ENCODE measurements at regions not wholly inside any gene's neighbourhood (a gene's known extent, or its start where the extent isn't known, plus 50 kb on each side); places are given as distances from the start of the nearest gene placed in this dataset.
A peak's percentile ranks its signal among the peaks of the same experiment; 100 is the strongest.
"Not testable (repeated sequence)": the region's sequence is repeated elsewhere in the genome, so short reads cannot be mapped to it uniquely, and the experiment has no call there.

DNA sequence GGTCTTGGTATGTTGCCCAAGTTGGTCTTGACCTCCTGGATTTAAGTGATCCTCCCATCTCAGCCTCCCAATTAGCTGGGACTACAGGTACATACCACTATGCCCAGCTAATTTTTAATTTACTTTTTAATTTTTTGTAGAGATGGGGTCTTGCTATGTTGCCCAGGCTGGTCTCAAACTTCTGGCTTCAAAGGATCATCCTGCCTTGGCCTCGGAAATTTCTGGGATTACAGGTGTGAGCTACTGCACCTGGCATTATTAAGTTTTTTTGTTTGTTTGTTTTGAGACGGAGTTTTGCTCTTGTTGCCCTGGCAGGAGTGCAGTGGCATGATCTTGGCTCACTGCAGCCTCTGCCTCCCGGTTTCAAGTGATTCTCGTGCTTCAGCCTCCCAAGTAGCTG lies 195.7 kb upstream of the HAAO start:
- H3K9ac ChIP-seq; H3K36me3 ChIP-seq (ENCODE audit: low read depth); in situ Hi-C loops (cut with MboI); H2AFZ ChIP-seq; H3K9me2 ChIP-seq (ENCODE audit: insufficient read depth); H3K27me3 ChIP-seq (replicated peaks; ENCODE audit: insufficient read depth); H3K27ac ChIP-seq; H3K4me3 ChIP-seq; DNase-seq; H3K4me2 ChIP-seq (ENCODE audit: unreplicated experiment); H3K79me2 ChIP-seq (ENCODE audit: insufficient read depth); H3K9me3 ChIP-seq (ENCODE audit: low read depth); H4K20me1 ChIP-seq (ENCODE audit: insufficient read depth): not testable (repeated sequence)
- WGBS, 2 experiments (ENCODE audit: low coverage in 1 of 2, low lambda C conversion rate in 2 of 2, missing lambda C conversion rate in 2 of 2) = 98% methylated on average over 4 of the region's 4 CpGs
- H3F3A ChIP-seq (ENCODE audit: insufficient read depth) = peaks cover 13% of the 10 kb centered on the region
- H3K4me1 ChIP-seq (ENCODE audit: insufficient read depth) = peaks cover 15% of the 10 kb centered on the region

GRCh38 chr2:42987112-42987922 lies 194.9 kb upstream of the HAAO start:
- H3K27ac ChIP-seq = peak overlapping the region; percentile 81
- TF ChIP-seq EZH2phosphoT487 (IDR thresholded peaks at IDR 0.05; ENCODE audit: insufficient read depth, low read depth) (peak; percentile 49; the same call in 1 of the 2 replicates), EZH2 (IDR thresholded peaks at IDR 0.05; ENCODE audit: insufficient read depth, poor library complexity, severe bottlenecking) (no peak)

DNA sequence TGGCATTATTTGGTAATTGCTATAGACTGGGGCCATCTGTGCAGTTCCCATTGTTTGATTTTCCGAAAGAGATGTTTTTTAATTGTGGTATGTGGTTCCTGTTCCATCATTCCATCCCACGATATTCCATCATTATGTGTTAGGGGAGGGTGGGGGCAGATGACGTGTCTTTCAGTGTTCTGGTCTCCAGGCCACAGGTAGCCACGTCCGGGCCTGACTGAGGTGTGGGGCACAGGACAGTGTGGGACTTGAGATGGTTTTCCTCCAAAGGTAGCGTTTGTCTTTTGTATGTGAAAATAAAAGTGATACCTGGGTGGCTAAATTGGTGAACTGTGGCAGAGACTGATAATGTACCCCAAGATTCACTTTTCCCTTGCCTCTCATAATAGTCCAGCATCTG lies 192.2 kb upstream of the HAAO start:
- Histone ChIP-seq H3K4me2 (ENCODE audit: unreplicated experiment) (no peak overlapping the region), H3K27ac (no peak overlapping the region), H3K79me2 (ENCODE audit: insufficient read depth) (no peaks in the 10 kb centered on the region), H3F3A (ENCODE audit: insufficient read depth) (peaks cover 13% of the 10 kb centered on the region), H2AFZ (no peak overlapping the region), H3K27me3 (replicated peaks; ENCODE audit: insufficient read depth) (no peaks in the 10 kb centered on the region), H3K9ac (no peak overlapping the region), H4K20me1 (ENCODE audit: insufficient read depth) (no peaks in the 10 kb centered on the region), H3K36me3 (ENCODE audit: low read depth) (no peaks in the 10 kb centered on the region), H3K9me3 (ENCODE audit: low read depth) (no peaks in the 10 kb centered on the region), H3K9me2 (ENCODE audit: insufficient read depth) (no peaks in the 10 kb centered on the region), H3K4me1 (ENCODE audit: insufficient read depth) (peaks cover 15% of the 10 kb centered on the region), H3K4me3 (no peak overlapping the region)
- TF ChIP-seq EZH2phosphoT487 (IDR thresholded peaks at IDR 0.05; ENCODE audit: insufficient read depth, low read depth) (no peak), EZH2 (IDR thresholded peaks at IDR 0.05; ENCODE audit: insufficient read depth, poor library complexity, severe bottlenecking) (no peak)
- 84 to 91% methylated on average over 6 of the region's 6 CpGs for WGBS, 2 experiments (ENCODE audit: low coverage in 1 of 2, low lambda C conversion rate in 2 of 2, missing lambda C conversion rate in 2 of 2)
- DNase-seq = no peak
- in situ Hi-C loops (cut with MboI) = no loop called here

More at GRCh38 chr2:42987112-42987922, 194.9 kb upstream of the HAAO start:
- Histone ChIP-seq H3K4me3 (no peak overlapping the region), H3K9ac (peak overlapping the region; percentile 26; the same call in 1 of the 2 replicates), H3K4me1 (ENCODE audit: insufficient read depth) (peaks cover 15% of the 10 kb centered on the region), H3K79me2 (ENCODE audit: insufficient read depth) (no peaks in the 10 kb centered on the region), H3K27me3 (replicated peaks; ENCODE audit: insufficient read depth) (no peaks in the 10 kb centered on the region), H3K4me2 (ENCODE audit: unreplicated experiment) (peak overlapping the region; percentile 13), H4K20me1 (ENCODE audit: insufficient read depth) (no peaks in the 10 kb centered on the region), H3K9me3 (ENCODE audit: low read depth) (no peaks in the 10 kb centered on the region), H2AFZ (no peak overlapping the region), H3K36me3 (ENCODE audit: low read depth) (no peaks in the 10 kb centered on the region), H3K9me2 (ENCODE audit: insufficient read depth) (no peaks in the 10 kb centered on the region), H3F3A (ENCODE audit: insufficient read depth) (peaks cover 13% of the 10 kb centered on the region)
- DNase-seq = peak; percentile 95
- in situ Hi-C loops (cut with MboI) = no loop called here
- WGBS, 2 experiments (ENCODE audit: low coverage in 1 of 2, low lambda C conversion rate in 2 of 2, missing lambda C conversion rate in 2 of 2) = 39 to 40% methylated on average over 8 of the region's 8 CpGs

DNA sequence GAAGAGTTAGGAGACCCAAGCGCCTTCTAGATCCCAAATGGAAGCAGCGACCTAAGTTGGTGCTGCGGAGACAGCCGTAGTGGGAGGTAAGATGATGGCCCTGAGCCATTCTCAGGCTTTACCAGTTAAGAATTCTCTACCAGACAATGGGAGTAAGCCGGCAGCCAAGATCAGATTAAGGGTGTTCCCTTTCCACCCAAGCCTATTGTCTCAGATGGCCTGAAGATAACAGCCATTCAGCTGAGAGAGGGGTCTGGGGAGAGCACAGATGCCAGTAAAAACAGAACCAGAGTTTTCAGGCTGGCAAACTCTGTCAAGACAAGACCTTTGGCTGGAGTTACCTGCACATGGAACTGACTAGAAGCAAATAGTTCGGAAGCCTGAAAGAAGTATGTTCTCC lies 191.7 kb upstream of the HAAO start:
- H3K4me1 ChIP-seq (ENCODE audit: insufficient read depth) = peaks cover 15% of the 10 kb centered on the region
- DNase-seq = no peak
- no peak overlapping the region for H2AFZ ChIP-seq
- H3K36me3 ChIP-seq (ENCODE audit: low read depth) = no peaks in the 10 kb centered on the region
- 94% methylated on average over 6 of the region's 6 CpGs for WGBS, 2 experiments (ENCODE audit: low coverage in 1 of 2, low lambda C conversion rate in 2 of 2, missing lambda C conversion rate in 2 of 2)
- no peaks in the 10 kb centered on the region for H4K20me1 ChIP-seq (ENCODE audit: insufficient read depth)
- no peaks in the 10 kb centered on the region for H3K9me3 ChIP-seq (ENCODE audit: low read depth)
- H3K4me3 ChIP-seq = no peak overlapping the region
- no peaks in the 10 kb centered on the region for H3K9me2 ChIP-seq (ENCODE audit: insufficient read depth)
- H3K27ac ChIP-seq = no peak overlapping the region
- no peak overlapping the region for H3K4me2 ChIP-seq (ENCODE audit: unreplicated experiment)
- peaks cover 13% of the 10 kb centered on the region for H3F3A ChIP-seq (ENCODE audit: insufficient read depth)
- TF ChIP-seq EZH2phosphoT487 (IDR thresholded peaks at IDR 0.05; ENCODE audit: insufficient read depth, low read depth) = no peak
- no peak for TF ChIP-seq EZH2 (IDR thresholded peaks at IDR 0.05; ENCODE audit: insufficient read depth, poor library complexity, severe bottlenecking)
- no peaks in the 10 kb centered on the region for H3K79me2 ChIP-seq (ENCODE audit: insufficient read depth)
- in situ Hi-C loops (cut with MboI) = no loop called here
- no peaks in the 10 kb centered on the region for H3K27me3 ChIP-seq (replicated peaks; ENCODE audit: insufficient read depth)
- H3K9ac ChIP-seq = no peak overlapping the region
